Cardiac muscle cell (in vitro differentiated cells and primary cell): ENCODE measurements at regions not wholly inside any gene's neighbourhood (a gene's known extent, or its start where the extent isn't known, plus 50 kb on each side); places are given as distances from the start of the nearest gene placed in this dataset.
A peak's percentile ranks its signal among the peaks of the same experiment; 100 is the strongest.

ENCODE experiments used
- DNase-seq, 2 donors: peaks; one replicate each; pipeline versions ENCODE4 v3.0.0 to v3.0.0-alpha.2; 2010 to 2017; ENCODE audit warnings: low read depth in 1 of 2, low spot score in 1 of 2
- H3K27ac ChIP-seq: fragments of 200-600 bp; sonication (generic); 2 replicates; pipeline ENCODE4 v1.5.1; 2016
- H3K27me3 ChIP-seq: fragments of 200-600 bp; sonication (generic); 2 replicates; pipeline ENCODE4 v1.6.0; 2016; ENCODE audit warnings: control low read depth
- H3K36me3 ChIP-seq: fragments of 200-600 bp; sonication (generic); 2 replicates; pipeline ENCODE4 v1.5.1; 2016; ENCODE audit warnings: control low read depth
- H3K4me1 ChIP-seq: fragments of 200-600 bp; sonication (generic); 2 replicates; pipeline ENCODE4 v1.8.1; 2017; ENCODE audit warnings: low read depth, mild to moderate bottlenecking, mixed run types
- H3K4me3 ChIP-seq: fragments of 200-600 bp; sonication (generic); 2 replicates; pipeline ENCODE4 v1.5.1; 2016; ENCODE audit warnings: mild to moderate bottlenecking
- H3K9me3 ChIP-seq: fragments of 200-600 bp; sonication (generic); 2 replicates; pipeline ENCODE4 v1.5.1; 2017; ENCODE audit warnings: low read depth, mild to moderate bottlenecking, control low read depth
- CTCF ChIP-seq: IDR thresholded peaks from 2 replicates; pipeline ENCODE4 v1.5.1; 2012; ENCODE audit warnings: low read depth, mild to moderate bottlenecking, low read length

- no peak overlapping the region for H3K27ac ChIP-seq
- H3K36me3 ChIP-seq: no peaks in the 10 kb centered on the region
- H3K9me3 ChIP-seq: no peaks in the 10 kb centered on the region
- peaks cover 11% of the 10 kb centered on the region for H3K4me1 ChIP-seq
- DNase-seq: no peak
- no peak overlapping the region for H3K4me3 ChIP-seq
- no peak for TF ChIP-seq CTCF
- peaks cover 20% of the 10 kb centered on the region for H3K27me3 ChIP-seq
Observed at GRCh38 chr15:70447521-70447920, 315.8 kb downstream of the UACA start.

- no peak for TF ChIP-seq CTCF
- Histone ChIP-seq H3K36me3 (no peaks in the 10 kb centered on the region), H3K4me1 (peaks cover 10% of the 10 kb centered on the region), H3K4me3 (no peak overlapping the region), H3K27ac (no peak overlapping the region), H3K27me3 (peaks cover 20% of the 10 kb centered on the region), H3K9me3 (no peaks in the 10 kb centered on the region)
- DNase-seq: no peak
Observed at GRCh38 chr15:70447081-70447480, 316.3 kb downstream of the UACA start.

- Histone ChIP-seq H3K9me3 (no peaks in the 10 kb centered on the region), H3K4me1 (peaks cover 13% of the 10 kb centered on the region), H3K27me3 (peaks cover 20% of the 10 kb centered on the region), H3K4me3 (no peak overlapping the region), H3K36me3 (no peaks in the 10 kb centered on the region), H3K27ac (no peak overlapping the region)
- DNase-seq: no peak
- TF ChIP-seq CTCF: no peak
Observed at GRCh38 chr15:70443486-70444273, 319.7 kb downstream of the UACA start.

- peaks cover 21% of the 10 kb centered on the region for H3K4me1 ChIP-seq
- H3K36me3 ChIP-seq: no peaks in the 10 kb centered on the region
- H3K27ac ChIP-seq: no peak overlapping the region
- TF ChIP-seq CTCF: no peak
- DNase-seq: peak in 1 of 2 donors; percentile 24
- H3K9me3 ChIP-seq: no peaks in the 10 kb centered on the region
- no peak overlapping the region for H3K4me3 ChIP-seq
- H3K27me3 ChIP-seq: peaks cover 20% of the 10 kb centered on the region
Observed at GRCh38 chr15:70442616-70443321, 320.6 kb downstream of the UACA start.

GRCh38 chr15:70442211-70442610 is 321.1 kb downstream of the UACA start:
- peaks cover 27% of the 10 kb centered on the region for H3K4me1 ChIP-seq
- H3K27me3 ChIP-seq: peaks cover 20% of the 10 kb centered on the region
- no peak for TF ChIP-seq CTCF

More at GRCh38 chr15:70442211-70442610, 321.1 kb downstream of the UACA start:
- no peak for DNase-seq
- no peaks in the 10 kb centered on the region for H3K36me3 ChIP-seq
- no peak overlapping the region for H3K4me3 ChIP-seq
- H3K27ac ChIP-seq: no peak overlapping the region
- no peaks in the 10 kb centered on the region for H3K9me3 ChIP-seq
